H1 (cell line): ENCODE measurements at regions not wholly inside any gene's neighbourhood (a gene's known extent, or its start where the extent isn't known, plus 50 kb on each side); places are given as distances from the start of the nearest gene placed in this dataset.

ENCODE experiments used
- JUN ChIP-seq: IDR thresholded peaks from 2 replicates; pipeline ENCODE4 v1.6.1; 2011; ENCODE audit warnings: low read depth, mild to moderate bottlenecking, improper control_type of control experiment, low read length

DNA sequence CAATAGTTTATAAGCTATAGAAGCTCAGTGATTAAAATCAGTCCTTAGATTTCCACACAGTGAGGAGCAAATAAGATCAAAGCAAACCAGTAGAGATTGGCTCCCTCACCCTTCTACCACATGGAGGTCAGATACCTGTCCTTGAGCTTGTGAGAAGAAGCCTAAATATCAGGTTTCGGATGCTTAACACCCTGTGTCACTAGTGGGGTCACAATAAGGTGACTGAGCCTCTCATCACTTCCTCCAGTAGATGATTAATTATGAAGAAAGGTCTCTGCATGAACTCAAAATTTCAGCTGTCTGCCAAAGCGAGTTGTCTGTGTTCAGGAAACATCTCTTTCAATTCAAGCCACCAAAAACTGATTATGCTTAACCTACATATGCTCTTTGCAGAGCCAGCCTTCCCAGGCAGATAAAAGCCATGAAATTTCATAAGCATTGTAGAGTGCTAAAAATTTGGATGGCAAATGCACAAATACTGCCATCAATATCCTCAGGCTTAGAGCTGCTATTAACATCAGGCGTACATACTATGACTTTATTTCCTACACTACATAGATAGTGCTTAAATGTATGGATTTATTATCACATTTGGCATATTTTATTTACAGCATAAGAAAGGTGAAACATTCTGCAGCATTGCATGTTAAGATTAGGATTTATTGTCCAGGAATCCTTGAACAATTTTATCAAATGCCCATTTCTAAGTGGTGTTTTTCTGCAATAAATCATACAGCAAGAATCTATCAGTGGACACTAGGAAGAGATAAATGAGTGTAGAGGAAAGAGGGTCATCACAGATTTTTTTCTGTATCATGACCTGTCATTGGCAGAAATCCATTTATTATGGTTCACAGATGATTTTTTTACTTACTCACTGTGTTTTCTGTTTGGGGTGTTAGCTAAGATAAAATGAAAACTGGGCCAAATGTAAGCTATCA lies 285.1 kb upstream of the SP8 start (continued):
- TF ChIP-seq JUN = no peak
